22Rv1 (cell line): ENCODE measurements at regions not wholly inside any gene's neighbourhood (a gene's known extent, or its start where the extent isn't known, plus 50 kb on each side); places are given as distances from the start of the nearest gene placed in this dataset.

ENCODE experiments used
- H3K27ac ChIP-seq: fragments of 450-650 bp; 2 replicates; pipeline ENCODE4 v1.5.1; 2017
- CTCF ChIP-seq: fragments of 450-650 bp; IDR thresholded peaks from 2 replicates; pipeline ENCODE4 v1.5.1; 2017; ENCODE audit warnings: mild to moderate bottlenecking
- ZFX ChIP-seq: fragments of 450-650 bp; IDR thresholded peaks from 2 replicates; pipeline ENCODE4 v1.6.1; 2017; ENCODE audit warnings: antibody characterized with exemption, borderline replicate concordance

GRCh38 chr6:40791004-40791403 lies 203.8 kb upstream of the LRFN2 start:
- no peak overlapping the region for H3K27ac ChIP-seq

GRCh38 chr6:40788661-40789655 lies 201.8 kb upstream of the LRFN2 start:
- no peak overlapping the region for H3K27ac ChIP-seq
- TF ChIP-seq ZFX, result no peak
- no peak for TF ChIP-seq CTCF

More at GRCh38 chr6:40791004-40791403, 203.8 kb upstream of the LRFN2 start:
- TF ChIP-seq CTCF (no peak), ZFX (no peak)

DNA sequence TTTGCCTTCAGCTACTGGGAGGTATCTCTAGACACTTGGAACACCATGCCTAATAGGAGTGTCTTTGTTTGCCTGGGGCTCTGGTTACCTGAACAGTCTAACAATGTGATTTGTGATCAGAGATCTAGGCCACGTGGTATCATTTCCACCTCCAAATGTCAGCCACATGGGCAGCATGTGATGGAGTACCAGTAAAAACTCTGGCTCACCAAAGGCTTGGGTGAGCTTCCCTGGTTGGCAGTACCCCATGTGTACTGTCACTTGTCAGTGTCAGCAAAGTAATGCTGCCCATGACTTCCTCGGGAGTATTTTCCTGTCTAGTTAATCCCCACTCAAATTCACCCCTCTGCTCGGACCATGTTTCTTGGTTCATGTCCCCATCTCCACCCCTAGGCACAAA lies 195.2 kb upstream of the LRFN2 start:
- TF ChIP-seq ZFX (no peak), CTCF (no peak)
- H3K27ac ChIP-seq, result no peak overlapping the region

DNA sequence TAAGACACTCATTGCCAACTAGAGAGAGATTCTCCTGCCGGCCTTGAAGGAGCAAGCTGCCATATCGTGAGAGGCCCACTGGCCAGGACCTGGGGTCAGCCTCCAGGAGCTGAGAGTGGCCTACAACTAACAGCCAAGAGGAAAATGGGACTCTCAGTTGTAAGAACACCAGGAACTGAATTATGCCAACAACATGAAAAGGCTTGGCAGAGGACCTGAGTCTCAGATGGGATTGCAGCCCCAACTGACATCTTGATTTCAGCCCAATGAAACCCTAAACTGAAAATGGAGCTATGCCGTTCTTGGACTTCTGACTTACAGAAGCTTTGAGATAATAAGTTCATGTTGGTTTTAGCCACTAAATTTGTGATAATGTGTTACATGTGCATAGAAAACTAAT lies 193.5 kb upstream of the LRFN2 start:
- H3K27ac ChIP-seq, result no peak overlapping the region
- TF ChIP-seq ZFX (no peak), CTCF (no peak)

GRCh38 chr6:40779409-40779808 lies 192.2 kb upstream of the LRFN2 start:
- TF ChIP-seq ZFX, result no peak
- TF ChIP-seq CTCF, result no peak
- no peak overlapping the region for H3K27ac ChIP-seq

DNA sequence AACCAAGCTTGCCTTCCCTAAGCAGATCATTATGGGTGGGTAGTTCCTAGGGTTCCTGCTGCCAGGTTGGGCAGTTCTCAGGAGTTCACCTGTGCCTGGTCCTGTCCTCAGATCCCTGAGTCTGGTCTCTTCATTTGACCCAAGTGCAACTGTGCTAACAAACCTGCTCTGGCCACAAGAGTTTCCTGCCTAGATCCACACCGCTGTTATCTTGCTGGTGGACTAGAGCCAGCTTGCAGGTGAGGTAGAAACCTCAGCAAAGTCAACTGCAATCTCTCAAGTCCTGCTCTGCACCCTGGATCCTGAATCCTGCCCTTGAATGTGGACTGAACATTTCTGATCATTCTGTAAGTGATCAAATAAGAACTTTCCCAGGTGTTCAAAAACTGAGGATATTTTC lies 191.8 kb upstream of the LRFN2 start:
- no peak for TF ChIP-seq CTCF
- TF ChIP-seq ZFX, result no peak
- no peak overlapping the region for H3K27ac ChIP-seq

- no peak for TF ChIP-seq CTCF
- no peak for TF ChIP-seq ZFX
- H3K27ac ChIP-seq, result no peak overlapping the region
Observed at GRCh38 chr6:40778196-40778595, 191.0 kb upstream of the LRFN2 start.
